ENCODE measurements at regions not wholly inside any gene's neighbourhood (a gene's known extent, or its start where the extent isn't known, plus 50 kb on each side); places are given as distances from the start of the nearest gene placed in this dataset.
A peak's percentile ranks its signal among the peaks of the same experiment; 100 is the strongest.

DNA sequence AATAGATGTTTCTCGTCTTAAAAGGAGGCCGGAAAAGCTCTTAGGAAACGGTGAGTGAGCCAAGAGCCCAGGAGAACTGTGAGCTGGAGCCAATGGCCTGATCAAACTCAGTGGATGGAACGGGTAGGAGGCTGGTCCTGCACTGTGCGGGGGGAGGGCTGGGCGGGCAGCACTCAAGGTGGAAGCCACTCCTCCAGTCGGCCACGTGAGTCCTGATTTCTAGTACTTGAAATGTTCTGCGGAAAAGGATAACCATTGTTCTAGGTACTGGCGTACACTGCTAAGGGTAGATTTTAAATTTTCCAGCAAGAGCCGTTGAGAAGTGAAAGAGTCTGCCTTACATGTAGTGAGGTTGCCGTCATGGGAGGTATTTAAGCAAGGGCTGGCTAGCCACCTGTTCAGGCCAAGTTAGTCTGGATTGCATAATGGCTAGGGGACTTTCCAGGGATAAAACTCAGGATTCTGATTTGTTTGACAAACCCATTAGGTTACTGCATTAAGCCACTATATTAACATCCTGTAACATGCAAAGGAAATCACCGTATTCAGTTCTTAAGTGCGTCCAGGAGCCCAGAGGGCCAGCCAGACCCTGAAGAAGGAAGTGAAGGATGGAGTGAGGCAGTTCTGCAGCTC, 51.3 kb upstream of the ODC1 start:
- Histone ChIP-seq H3K9me3 (ENCODE audit: low read length) (no peaks in the 10 kb centered on the region), H3K27ac (ENCODE audit: low read length) (no peak overlapping the region), H3F3A (ENCODE audit: low read length, unreplicated experiment) (peaks cover 4% of the 10 kb centered on the region), H3K9me2 (replicated peaks; ENCODE audit: low read length) (no peaks in the 10 kb centered on the region), H3K4me3 (ENCODE audit: low read length) (no peak overlapping the region), H4K20me1 (ENCODE audit: low read length) (no peaks in the 10 kb centered on the region; the same call in 1 of the 2 replicates), H2AFZ (ENCODE audit: low read length) (no peak overlapping the region), H3K4me2 (ENCODE audit: low read length) (no peak overlapping the region), H3K4me1 (ENCODE audit: insufficient read depth, low read length) (peaks cover 34% of the 10 kb centered on the region), H3K9ac (ENCODE audit: low read length) (no peak overlapping the region), H3K27me3 (ENCODE audit: low read length) (no peaks in the 10 kb centered on the region), H3K36me3 (ENCODE audit: low read depth, low read length) (no peaks in the 10 kb centered on the region), H3K79me2 (ENCODE audit: low read length) (no peaks in the 10 kb centered on the region)
- intact Hi-C loops (cut with micrococcal nuclease): no loop called here
- TF ChIP-seq EZH2phosphoT487 (IDR thresholded peaks at IDR 0.05; ENCODE audit: borderline replicate concordance, low read length): no peak
- no peak for TF ChIP-seq EZH2 (IDR thresholded peaks at IDR 0.05; ENCODE audit: low read length, unreplicated experiment)
- TF ChIP-seq CTCF (conservative IDR thresholded peaks at IDR 0.05; ENCODE audit: low read depth, low read length): no peak
- ChIA-PET CTCF (no interaction called here), POLR2A (ENCODE audit: unreplicated experiment) (no interaction called here)
- DNase-seq (peak; percentile 12), ATAC-seq (no peak)
- BruUV-seq (replicated peaks): no TSS peak

GRCh38 chr2:10498525-10499274, 50.6 kb upstream of the ODC1 start:
- H3K79me2 ChIP-seq (ENCODE audit: low read length): no peaks in the 10 kb centered on the region
- H3K9me3 ChIP-seq (ENCODE audit: low read length): no peaks in the 10 kb centered on the region
- ChIA-PET CTCF (interaction anchor here (0.8 kb wide), 1 partner anchor 46 kb away, joined by 4 read pairs; no protein-coding TSS in a partner anchor), POLR2A (ENCODE audit: unreplicated experiment) (interaction anchor here (1.0 kb wide), 1 partner anchor 46 kb away, joined by 5 read pairs; no protein-coding TSS in a partner anchor)
- peaks cover 40% of the 10 kb centered on the region for H3K4me1 ChIP-seq (ENCODE audit: insufficient read depth, low read length)
- peak overlapping the region; percentile 15; the same call in 1 of the 2 replicates for H3K9ac ChIP-seq (ENCODE audit: low read length)
- no peak overlapping the region for H3K27ac ChIP-seq (ENCODE audit: low read length)
- H4K20me1 ChIP-seq (ENCODE audit: low read length): no peaks in the 10 kb centered on the region; the same call in 1 of the 2 replicates
- H3K27me3 ChIP-seq (ENCODE audit: low read length): no peaks in the 10 kb centered on the region
- ATAC-seq (no peak), DNase-seq (no peak)
- BruUV-seq (replicated peaks): no TSS peak
- H3K9me2 ChIP-seq (replicated peaks; ENCODE audit: low read length): no peaks in the 10 kb centered on the region
- H3K4me2 ChIP-seq (ENCODE audit: low read length): peak overlapping the region; percentile 77; the same call in 1 of the 2 replicates
- H3K36me3 ChIP-seq (ENCODE audit: low read depth, low read length): no peaks in the 10 kb centered on the region
- H3K4me3 ChIP-seq (ENCODE audit: low read length): no peak overlapping the region
- no peak for TF ChIP-seq EZH2 (IDR thresholded peaks at IDR 0.05; ENCODE audit: low read length, unreplicated experiment)
- TF ChIP-seq EZH2phosphoT487 (IDR thresholded peaks at IDR 0.05; ENCODE audit: borderline replicate concordance, low read length): no peak
- no peak for TF ChIP-seq CTCF (conservative IDR thresholded peaks at IDR 0.05; ENCODE audit: low read depth, low read length)
- peaks cover 4% of the 10 kb centered on the region for H3F3A ChIP-seq (ENCODE audit: low read length, unreplicated experiment)
- H2AFZ ChIP-seq (ENCODE audit: low read length): no peak overlapping the region
- intact Hi-C loops (cut with micrococcal nuclease): no loop called here

Measured in PC-3 (cell line).